ENCODE measurements at regions not wholly inside any gene's neighbourhood (a gene's known extent, or its start where the extent isn't known, plus 50 kb on each side); places are given as distances from the start of the nearest gene placed in this dataset.

GRCh38 chr10:2620827-2621521, 446.4 kb upstream of the PFKP start:
- Histone ChIP-seq H3K36me3 (ENCODE audit: insufficient read depth, low read length) (no peaks in the 10 kb centered on the region), H3K9me3 (ENCODE audit: low read depth, low read length) (no peaks in the 10 kb centered on the region), H3K4me1 (ENCODE audit: insufficient read depth, low read length) (no peaks in the 10 kb centered on the region), H3K4me3 (ENCODE audit: insufficient read depth, low read length) (no peak overlapping the region), H4K20me1 (ENCODE audit: insufficient read depth, low read length) (no peaks in the 10 kb centered on the region), H3K4me2 (ENCODE audit: insufficient read depth, low read length) (no peak overlapping the region), H2AFZ (ENCODE audit: low read length) (no peak overlapping the region), H3K27me3 (ENCODE audit: insufficient read depth, low read length) (no peaks in the 10 kb centered on the region), H3K27ac (ENCODE audit: low read depth, low read length) (no peak overlapping the region), H3K79me2 (ENCODE audit: insufficient read depth, low read length) (no peaks in the 10 kb centered on the region)
- no peak for TF ChIP-seq CTCF (IDR thresholded peaks at IDR 0.05; ENCODE audit: extremely low read depth, low read depth, low read length)
- no peak for DNase-seq (ENCODE audit: insufficient read length, low spot score, missing footprints)

- Histone ChIP-seq H3K27ac (ENCODE audit: low read depth, low read length) (no peak overlapping the region), H3K9me3 (ENCODE audit: low read depth, low read length) (no peaks in the 10 kb centered on the region), H3K27me3 (ENCODE audit: insufficient read depth, low read length) (no peaks in the 10 kb centered on the region), H3K4me2 (ENCODE audit: insufficient read depth, low read length) (no peak overlapping the region), H3K4me3 (ENCODE audit: insufficient read depth, low read length) (no peak overlapping the region), H3K36me3 (ENCODE audit: insufficient read depth, low read length) (no peaks in the 10 kb centered on the region), H3K4me1 (ENCODE audit: insufficient read depth, low read length) (no peaks in the 10 kb centered on the region), H2AFZ (ENCODE audit: low read length) (no peak overlapping the region), H3K79me2 (ENCODE audit: insufficient read depth, low read length) (no peaks in the 10 kb centered on the region), H4K20me1 (ENCODE audit: insufficient read depth, low read length) (no peaks in the 10 kb centered on the region)
- no peak for TF ChIP-seq CTCF (IDR thresholded peaks at IDR 0.05; ENCODE audit: extremely low read depth, low read depth, low read length)
- DNase-seq (ENCODE audit: insufficient read length, low spot score, missing footprints) = no peak
Observed at GRCh38 chr10:2619916-2620315, 447.4 kb upstream of the PFKP start.

DNA sequence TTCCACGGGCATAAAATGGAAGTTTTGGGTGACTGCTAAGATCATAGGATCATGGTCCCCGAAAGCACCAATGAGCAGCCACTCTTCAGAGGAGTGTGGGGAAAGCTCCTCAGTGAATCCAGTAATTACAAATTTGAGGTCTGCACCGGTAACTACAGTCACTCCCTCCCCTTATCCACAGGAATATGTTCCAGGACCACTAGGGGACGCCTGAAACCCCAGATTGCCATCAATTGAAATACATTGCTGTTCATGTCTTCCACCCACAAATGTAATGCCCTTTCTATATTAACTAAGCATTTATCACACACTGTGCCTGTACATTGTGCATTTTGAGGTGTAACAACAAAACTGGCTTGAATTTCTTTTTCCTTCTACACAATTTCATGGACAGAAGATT, 447.9 kb upstream of the PFKP start:
- Histone ChIP-seq H3K79me2 (ENCODE audit: insufficient read depth, low read length) (no peaks in the 10 kb centered on the region), H3K9me3 (ENCODE audit: low read depth, low read length) (no peaks in the 10 kb centered on the region), H4K20me1 (ENCODE audit: insufficient read depth, low read length) (no peaks in the 10 kb centered on the region), H3K4me2 (ENCODE audit: insufficient read depth, low read length) (no peak overlapping the region), H2AFZ (ENCODE audit: low read length) (no peak overlapping the region), H3K4me1 (ENCODE audit: insufficient read depth, low read length) (no peaks in the 10 kb centered on the region), H3K4me3 (ENCODE audit: insufficient read depth, low read length) (no peak overlapping the region), H3K36me3 (ENCODE audit: insufficient read depth, low read length) (no peaks in the 10 kb centered on the region), H3K27me3 (ENCODE audit: insufficient read depth, low read length) (no peaks in the 10 kb centered on the region), H3K27ac (ENCODE audit: low read depth, low read length) (no peak overlapping the region)
- TF ChIP-seq CTCF (IDR thresholded peaks at IDR 0.05; ENCODE audit: extremely low read depth, low read depth, low read length) = no peak
- no peak for DNase-seq (ENCODE audit: insufficient read length, low spot score, missing footprints)

- H3K27me3 ChIP-seq (ENCODE audit: insufficient read depth, low read length) = no peaks in the 10 kb centered on the region
Observed at GRCh38 chr10:2618690-2619089, 448.7 kb upstream of the PFKP start.

More at GRCh38 chr10:2618690-2619089, 448.7 kb upstream of the PFKP start:
- TF ChIP-seq CTCF (IDR thresholded peaks at IDR 0.05; ENCODE audit: extremely low read depth, low read depth, low read length) = no peak
- no peaks in the 10 kb centered on the region for H3K4me1 ChIP-seq (ENCODE audit: insufficient read depth, low read length)
- H4K20me1 ChIP-seq (ENCODE audit: insufficient read depth, low read length) = no peaks in the 10 kb centered on the region
- H3K36me3 ChIP-seq (ENCODE audit: insufficient read depth, low read length) = no peaks in the 10 kb centered on the region
- no peak overlapping the region for H3K27ac ChIP-seq (ENCODE audit: low read depth, low read length)
- peak; percentile 50 for DNase-seq (ENCODE audit: insufficient read length, low spot score, missing footprints)
- H3K79me2 ChIP-seq (ENCODE audit: insufficient read depth, low read length) = no peaks in the 10 kb centered on the region
- H2AFZ ChIP-seq (ENCODE audit: low read length) = no peak overlapping the region
- no peak overlapping the region for H3K4me3 ChIP-seq (ENCODE audit: insufficient read depth, low read length)
- H3K9me3 ChIP-seq (ENCODE audit: low read depth, low read length) = no peaks in the 10 kb centered on the region
- no peak overlapping the region for H3K4me2 ChIP-seq (ENCODE audit: insufficient read depth, low read length)

Measured in osteoblast (primary cell).